ENCODE measurements at regions not wholly inside any gene's neighbourhood (a gene's known extent, or its start where the extent isn't known, plus 50 kb on each side); places are given as distances from the start of the nearest gene placed in this dataset.

- Histone ChIP-seq H3K36me3 (ENCODE audit: insufficient read depth, low read length) (no peaks in the 10 kb centered on the region), H3K9me3 (replicated peaks; ENCODE audit: low read length) (no peaks in the 10 kb centered on the region), H3K9ac (ENCODE audit: low read depth, low read length) (no peak overlapping the region), H3K4me3 (ENCODE audit: low read length) (no peak overlapping the region), H3K4me2 (ENCODE audit: low read length) (no peak overlapping the region), H3K4me1 (ENCODE audit: control insufficient read depth, insufficient read depth, low read length) (no peaks in the 10 kb centered on the region), H3K27me3 (ENCODE audit: control insufficient read depth, insufficient read depth, low read length) (no peaks in the 10 kb centered on the region)
These were observed 85.8 kb upstream of the RBMS3 start for GRCh38 chr3:29195056-29195455.

- Histone ChIP-seq H3K27me3 (ENCODE audit: control insufficient read depth, insufficient read depth, low read length) (no peaks in the 10 kb centered on the region), H3K4me3 (ENCODE audit: low read length) (no peak overlapping the region), H3K9ac (ENCODE audit: low read depth, low read length) (no peak overlapping the region), H3K9me3 (replicated peaks; ENCODE audit: low read length) (no peaks in the 10 kb centered on the region), H3K4me1 (ENCODE audit: control insufficient read depth, insufficient read depth, low read length) (peaks cover 24% of the 10 kb centered on the region), H3K4me2 (ENCODE audit: low read length) (no peak overlapping the region), H3K36me3 (ENCODE audit: insufficient read depth, low read length) (no peaks in the 10 kb centered on the region)
These were observed 79.3 kb upstream of the RBMS3 start for GRCh38 chr3:29201604-29202003.

GRCh38 chr3:29202378-29202777, 78.5 kb upstream of the RBMS3 start:
- H3K4me3 ChIP-seq (ENCODE audit: low read length) = no peak overlapping the region
- no peaks in the 10 kb centered on the region for H3K27me3 ChIP-seq (ENCODE audit: control insufficient read depth, insufficient read depth, low read length)
- no peaks in the 10 kb centered on the region for H3K36me3 ChIP-seq (ENCODE audit: insufficient read depth, low read length)

GRCh38 chr3:29203851-29204250, 77.0 kb upstream of the RBMS3 start:
- Histone ChIP-seq H3K4me3 (ENCODE audit: low read length) (no peak overlapping the region), H3K36me3 (ENCODE audit: insufficient read depth, low read length) (no peaks in the 10 kb centered on the region), H3K4me2 (ENCODE audit: low read length) (no peak overlapping the region), H3K27me3 (ENCODE audit: control insufficient read depth, insufficient read depth, low read length) (no peaks in the 10 kb centered on the region), H3K4me1 (ENCODE audit: control insufficient read depth, insufficient read depth, low read length) (peaks cover 24% of the 10 kb centered on the region), H3K9ac (ENCODE audit: low read depth, low read length) (no peak overlapping the region), H3K9me3 (replicated peaks; ENCODE audit: low read length) (no peaks in the 10 kb centered on the region)

More at GRCh38 chr3:29202378-29202777, 78.5 kb upstream of the RBMS3 start:
- peaks cover 24% of the 10 kb centered on the region for H3K4me1 ChIP-seq (ENCODE audit: control insufficient read depth, insufficient read depth, low read length)
- H3K9me3 ChIP-seq (replicated peaks; ENCODE audit: low read length) = no peaks in the 10 kb centered on the region
- H3K9ac ChIP-seq (ENCODE audit: low read depth, low read length) = no peak overlapping the region
- H3K4me2 ChIP-seq (ENCODE audit: low read length) = peak overlapping the region; percentile 2

GRCh38 chr3:29207427-29207826, 73.4 kb upstream of the RBMS3 start:
- no peak overlapping the region for H3K9ac ChIP-seq (ENCODE audit: low read depth, low read length)
- H3K9me3 ChIP-seq (replicated peaks; ENCODE audit: low read length) = no peaks in the 10 kb centered on the region
- H3K4me2 ChIP-seq (ENCODE audit: low read length) = no peak overlapping the region
- H3K4me1 ChIP-seq (ENCODE audit: control insufficient read depth, insufficient read depth, low read length) = peaks cover 14% of the 10 kb centered on the region
- H3K27me3 ChIP-seq (ENCODE audit: control insufficient read depth, insufficient read depth, low read length) = no peaks in the 10 kb centered on the region
- H3K36me3 ChIP-seq (ENCODE audit: insufficient read depth, low read length) = no peaks in the 10 kb centered on the region
- no peak overlapping the region for H3K4me3 ChIP-seq (ENCODE audit: low read length)

GRCh38 chr3:29212789-29213433, 68.0 kb upstream of the RBMS3 start:
- no peak overlapping the region for H3K9ac ChIP-seq (ENCODE audit: low read depth, low read length)
- no peak overlapping the region for H3K4me3 ChIP-seq (ENCODE audit: low read length)
- H3K36me3 ChIP-seq (ENCODE audit: insufficient read depth, low read length) = no peaks in the 10 kb centered on the region
- H3K4me2 ChIP-seq (ENCODE audit: low read length) = no peak overlapping the region
- H3K4me1 ChIP-seq (ENCODE audit: control insufficient read depth, insufficient read depth, low read length) = peaks cover 4% of the 10 kb centered on the region
- H3K9me3 ChIP-seq (replicated peaks; ENCODE audit: low read length) = no peaks in the 10 kb centered on the region
- no peaks in the 10 kb centered on the region for H3K27me3 ChIP-seq (ENCODE audit: control insufficient read depth, insufficient read depth, low read length)

- no peak overlapping the region for H3K9ac ChIP-seq (ENCODE audit: low read depth, low read length)
- no peak overlapping the region for H3K4me2 ChIP-seq (ENCODE audit: low read length)
- H3K36me3 ChIP-seq (ENCODE audit: insufficient read depth, low read length) = no peaks in the 10 kb centered on the region
- H3K4me1 ChIP-seq (ENCODE audit: control insufficient read depth, insufficient read depth, low read length) = peaks cover 4% of the 10 kb centered on the region
- no peaks in the 10 kb centered on the region for H3K27me3 ChIP-seq (ENCODE audit: control insufficient read depth, insufficient read depth, low read length)
- no peak overlapping the region for H3K4me3 ChIP-seq (ENCODE audit: low read length)
- no peaks in the 10 kb centered on the region for H3K9me3 ChIP-seq (replicated peaks; ENCODE audit: low read length)
These were observed 66.7 kb upstream of the RBMS3 start for GRCh38 chr3:29214009-29214658.

GRCh38 chr3:29215948-29216347, 64.9 kb upstream of the RBMS3 start:
- H3K4me3 ChIP-seq (ENCODE audit: low read length) = no peak overlapping the region
- no peaks in the 10 kb centered on the region for H3K36me3 ChIP-seq (ENCODE audit: insufficient read depth, low read length)
- no peak overlapping the region for H3K9ac ChIP-seq (ENCODE audit: low read depth, low read length)
- H3K27me3 ChIP-seq (ENCODE audit: control insufficient read depth, insufficient read depth, low read length) = no peaks in the 10 kb centered on the region
- H3K4me1 ChIP-seq (ENCODE audit: control insufficient read depth, insufficient read depth, low read length) = peaks cover 4% of the 10 kb centered on the region
- H3K9me3 ChIP-seq (replicated peaks; ENCODE audit: low read length) = no peaks in the 10 kb centered on the region
- no peak overlapping the region for H3K4me2 ChIP-seq (ENCODE audit: low read length)

- peak overlapping the region; percentile 29 for H3K4me2 ChIP-seq (ENCODE audit: low read length)
- H3K4me1 ChIP-seq (ENCODE audit: control insufficient read depth, insufficient read depth, low read length) = peaks cover 12% of the 10 kb centered on the region
- no peak overlapping the region for H3K4me3 ChIP-seq (ENCODE audit: low read length)
- no peaks in the 10 kb centered on the region for H3K27me3 ChIP-seq (ENCODE audit: control insufficient read depth, insufficient read depth, low read length)
- no peaks in the 10 kb centered on the region for H3K36me3 ChIP-seq (ENCODE audit: insufficient read depth, low read length)
- no peak overlapping the region for H3K9ac ChIP-seq (ENCODE audit: low read depth, low read length)
- no peaks in the 10 kb centered on the region for H3K9me3 ChIP-seq (replicated peaks; ENCODE audit: low read length)
These were observed 54.2 kb upstream of the RBMS3 start for GRCh38 chr3:29226706-29227105.

- Histone ChIP-seq H3K9me3 (replicated peaks; ENCODE audit: low read length) (no peaks in the 10 kb centered on the region), H3K27me3 (ENCODE audit: control insufficient read depth, insufficient read depth, low read length) (no peaks in the 10 kb centered on the region), H3K4me2 (ENCODE audit: low read length) (peak overlapping the region; percentile 29), H3K36me3 (ENCODE audit: insufficient read depth, low read length) (no peaks in the 10 kb centered on the region), H3K4me1 (ENCODE audit: control insufficient read depth, insufficient read depth, low read length) (peaks cover 15% of the 10 kb centered on the region), H3K4me3 (ENCODE audit: low read length) (no peak overlapping the region), H3K9ac (ENCODE audit: low read depth, low read length) (no peak overlapping the region)
These were observed 53.6 kb upstream of the RBMS3 start for GRCh38 chr3:29227307-29227706.
